ENCODE measurements at regions not wholly inside any gene's neighbourhood (a gene's known extent, or its start where the extent isn't known, plus 50 kb on each side); places are given as distances from the start of the nearest gene placed in this dataset.

GRCh38 chr3:30518872-30519271 lies 87.5 kb upstream of the TGFBR2 start:
- no peak for TF ChIP-seq CTCF (conservative IDR thresholded peaks at IDR 0.05)
- peak overlapping the region; percentile 69 for H3K27ac ChIP-seq

- no peak for TF ChIP-seq CTCF (conservative IDR thresholded peaks at IDR 0.05)
- H3K27ac ChIP-seq, result no peak overlapping the region
Observed at GRCh38 chr3:30520699-30521098, 85.7 kb upstream of the TGFBR2 start.

GRCh38 chr3:30521156-30521715 lies 85.2 kb upstream of the TGFBR2 start:
- TF ChIP-seq CTCF (conservative IDR thresholded peaks at IDR 0.05), result no peak
- H3K27ac ChIP-seq, result no peak overlapping the region

- no peak overlapping the region for H3K27ac ChIP-seq
- TF ChIP-seq CTCF (conservative IDR thresholded peaks at IDR 0.05), result no peak
Observed at GRCh38 chr3:30522476-30522875, 83.9 kb upstream of the TGFBR2 start.

- no peak overlapping the region for H3K27ac ChIP-seq
- TF ChIP-seq CTCF (conservative IDR thresholded peaks at IDR 0.05), result no peak
Observed at GRCh38 chr3:30523366-30523765, 83.0 kb upstream of the TGFBR2 start.

GRCh38 chr3:30524357-30525040 lies 81.9 kb upstream of the TGFBR2 start:
- TF ChIP-seq CTCF (conservative IDR thresholded peaks at IDR 0.05), result no peak

GRCh38 chr3:30526031-30526430 lies 80.4 kb upstream of the TGFBR2 start:
- TF ChIP-seq CTCF (conservative IDR thresholded peaks at IDR 0.05), result no peak

More at GRCh38 chr3:30524357-30525040, 81.9 kb upstream of the TGFBR2 start:
- no peak overlapping the region for H3K27ac ChIP-seq

More at GRCh38 chr3:30526031-30526430, 80.4 kb upstream of the TGFBR2 start:
- H3K27ac ChIP-seq, result no peak overlapping the region

Data from VCaP (cell line).